H9 (cell line): ENCODE measurements at regions not wholly inside any gene's neighbourhood (a gene's known extent, or its start where the extent isn't known, plus 50 kb on each side); places are given as distances from the start of the nearest gene placed in this dataset.

ENCODE experiments used
- DNase-seq: peaks from one replicate; pipeline ENCODE4 v3.0.0-alpha.2; 2017
- H2AFZ ChIP-seq: one replicate; pipeline ENCODE4 v1.6.1; 2013; ENCODE audit warnings: mild to moderate bottlenecking, low read length, control low read depth, moderate library complexity
- H2AK5ac ChIP-seq: 2 replicates; pipeline ENCODE4 v1.6.1; 2013; ENCODE audit warnings: low read length, control low read depth, mixed read lengths; ENCODE audit not compliant: insufficient read length
- H2BK120ac ChIP-seq: one replicate; pipeline ENCODE4 v1.6.1; 2013; ENCODE audit warnings: low read depth, mild to moderate bottlenecking, low read length, control low read depth, inconsistent platforms; ENCODE audit not compliant: poor library complexity, severe bottlenecking
- H2BK12ac ChIP-seq: 2 replicates; pipeline ENCODE4 v1.6.1; 2013; ENCODE audit warnings: low read length, control low read depth, mixed read lengths, low read depth; ENCODE audit not compliant: insufficient read length
- H2BK15ac ChIP-seq: 2 replicates; pipeline ENCODE4 v1.6.1; 2013; ENCODE audit warnings: low read depth, low read length, control low read depth
- H2BK20ac ChIP-seq: one replicate; pipeline ENCODE4 v1.6.1; 2013; ENCODE audit warnings: low read depth, mild to moderate bottlenecking, low read length, control low read depth, inconsistent platforms; ENCODE audit not compliant: poor library complexity, severe bottlenecking
- H2BK5ac ChIP-seq: 2 replicates; pipeline ENCODE4 v1.6.1; 2013; ENCODE audit warnings: low read length, control low read depth, mixed read lengths; ENCODE audit not compliant: insufficient read length
- H3K14ac ChIP-seq: 2 replicates; pipeline ENCODE4 v1.6.1; 2013; ENCODE audit warnings: low read length, control low read depth; ENCODE audit not compliant: insufficient read depth
- H3K18ac ChIP-seq: 2 replicates; pipeline ENCODE4 v1.6.1; 2013; ENCODE audit warnings: low read depth, mild to moderate bottlenecking, mixed read lengths, low read length, control low read depth; ENCODE audit not compliant: insufficient read length
- H3K23ac ChIP-seq: 2 replicates; pipeline ENCODE4 v1.6.1; 2013; ENCODE audit warnings: low read length, control low read depth, mixed read lengths, low read depth; ENCODE audit not compliant: insufficient read length
- H3K23me2 ChIP-seq: 2 replicates; pipeline ENCODE4 v1.6.1; 2013; ENCODE audit warnings: low read depth, mild to moderate bottlenecking, mixed read lengths, low read length, control low read depth; ENCODE audit not compliant: insufficient read length, poor library complexity, severe bottlenecking
- H3K27ac ChIP-seq: 2 replicates; pipeline ENCODE4 v1.5.1; 2013; ENCODE audit warnings: low read length, control low read depth, mixed read lengths, low read depth; ENCODE audit not compliant: insufficient read length
- H3K27me3 ChIP-seq: 2 replicates; pipeline ENCODE4 v1.6.1; 2013; ENCODE audit warnings: low read length, control low read depth, inconsistent platforms; ENCODE audit not compliant: insufficient read depth
- H3K4ac ChIP-seq: 2 replicates; pipeline ENCODE4 v1.6.1; 2013; ENCODE audit warnings: low read depth, mild to moderate bottlenecking, control low read depth, inconsistent platforms, low read length, moderate library complexity
- H3K4me1 ChIP-seq: 2 replicates; pipeline ENCODE4 v1.6.1; 2013; ENCODE audit warnings: low read length, control low read depth, inconsistent platforms; ENCODE audit not compliant: insufficient read depth
- H3K4me2 ChIP-seq: 2 replicates; pipeline ENCODE4 v1.6.1; 2013; ENCODE audit warnings: low read length, control low read depth, mixed read lengths; ENCODE audit not compliant: insufficient read length, insufficient read depth
- H3K56ac ChIP-seq: 2 replicates; pipeline ENCODE4 v1.6.1; 2013; ENCODE audit warnings: low read depth, mild to moderate bottlenecking, mixed read lengths, low read length, control low read depth; ENCODE audit not compliant: insufficient read length
- H3K79me1 ChIP-seq: 2 replicates; pipeline ENCODE4 v1.6.1; 2013; ENCODE audit warnings: low read depth, mild to moderate bottlenecking, moderate library complexity, low read length, control low read depth, inconsistent platforms; ENCODE audit not compliant: insufficient read depth, poor library complexity, severe bottlenecking
- H3K79me2 ChIP-seq: 2 replicates; pipeline ENCODE4 v1.6.1; 2013; ENCODE audit warnings: low read length, control low read depth, inconsistent platforms; ENCODE audit not compliant: insufficient read depth
- H3K9ac ChIP-seq: 2 replicates; pipeline ENCODE4 v1.6.1; 2013; ENCODE audit warnings: low read length, control low read depth, mixed read lengths; ENCODE audit not compliant: insufficient read length; ENCODE audit errors: extremely low read depth
- H3K9me3 ChIP-seq: one replicate; pipeline ENCODE4 v1.6.1; 2013; ENCODE audit warnings: low read depth, low read length, inconsistent platforms; ENCODE audit not compliant: control insufficient read depth
- H3T11ph ChIP-seq: one replicate; pipeline ENCODE4 v1.6.1; 2013; ENCODE audit warnings: mild to moderate bottlenecking, low read length, control low read depth, inconsistent platforms
- H4K20me1 ChIP-seq: one replicate; pipeline ENCODE4 v1.6.1; 2013; ENCODE audit not compliant: control insufficient read depth, insufficient read length, insufficient read depth
- H4K5ac ChIP-seq: 2 replicates; pipeline ENCODE4 v1.6.1; 2013; ENCODE audit warnings: low read depth, mild to moderate bottlenecking, mixed read lengths, low read length, control low read depth; ENCODE audit not compliant: insufficient read length
- H4K8ac ChIP-seq: replicated peaks from 2 replicates; pipeline ENCODE4 v1.6.1; 2013; ENCODE audit warnings: low read length, control low read depth, mixed read lengths, low read depth; ENCODE audit not compliant: insufficient read length
- H4K91ac ChIP-seq: 2 replicates; pipeline ENCODE4 v1.6.1; 2013; ENCODE audit warnings: low read depth, mild to moderate bottlenecking, moderate library complexity, mixed read lengths, low read length, control low read depth; ENCODE audit not compliant: insufficient read length
- H3K27ac Mint-ChIP-seq, 3 experiments: 2 replicates in 2 of 3; 3 replicates in 1 of 3; pipeline ENCODE4 v1.8.0; 2020 to 2021; ENCODE audit warnings: mixed read lengths in 3 of 3, mild to moderate bottlenecking in 1 of 3, moderate library complexity in 1 of 3
- H3K27me3 Mint-ChIP-seq: 2 replicates; pipeline ENCODE4 v1.8.0; 2021; ENCODE audit warnings: low read depth, mild to moderate bottlenecking, moderate library complexity, mixed read lengths
- H3K36me3 Mint-ChIP-seq, 3 experiments: 2 replicates in 2 of 3; 3 replicates in 1 of 3; pipeline ENCODE4 v1.8.0; 2020 to 2021; ENCODE audit warnings: low read depth in 3 of 3, mixed read lengths in 3 of 3; ENCODE audit not compliant: insufficient read depth in 1 of 3
- H3K4me1 Mint-ChIP-seq, 2 experiments: 2 replicates each; pipeline ENCODE4 v1.8.0; 2020; ENCODE audit warnings: mixed read lengths in 2 of 2
- H3K4me3 Mint-ChIP-seq, 2 experiments: 2 replicates in 1 of 2; 3 replicates in 1 of 2; pipeline ENCODE4 v1.8.0; 2020 to 2021; ENCODE audit warnings: mild to moderate bottlenecking in 2 of 2, mixed read lengths in 2 of 2, moderate library complexity in 1 of 2
- H3K9me3 Mint-ChIP-seq, 2 experiments: 2 replicates in 1 of 2; 3 replicates in 1 of 2; pipeline ENCODE4 v1.8.0; 2020; ENCODE audit warnings: mild to moderate bottlenecking in 2 of 2, mixed read lengths in 2 of 2, moderate library complexity in 1 of 2
- WGBS: extraction: QIAGEN DNeasy Blood & Tissue Kit; methylation state at CpG from one replicate; pipeline ENCODE4 v1.1.7; 2013; ENCODE audit warnings: missing lambda C conversion rate, low lambda C conversion rate, mixed read lengths; ENCODE audit not compliant: insufficient read length; ENCODE audit errors: extremely low coverage; 5-methylcytosine and 5-hydroxymethylcytosine counted together
- TF ChIP-seq, protein P1 (sequence below): fragments of 200-600 bp; sonication (generic); conservative IDR thresholded peaks from 3 replicates; pipeline ENCODE4 v1.8.0; 2021; ENCODE audit warnings: antibody characterized with exemption, mild to moderate bottlenecking

DNA sequence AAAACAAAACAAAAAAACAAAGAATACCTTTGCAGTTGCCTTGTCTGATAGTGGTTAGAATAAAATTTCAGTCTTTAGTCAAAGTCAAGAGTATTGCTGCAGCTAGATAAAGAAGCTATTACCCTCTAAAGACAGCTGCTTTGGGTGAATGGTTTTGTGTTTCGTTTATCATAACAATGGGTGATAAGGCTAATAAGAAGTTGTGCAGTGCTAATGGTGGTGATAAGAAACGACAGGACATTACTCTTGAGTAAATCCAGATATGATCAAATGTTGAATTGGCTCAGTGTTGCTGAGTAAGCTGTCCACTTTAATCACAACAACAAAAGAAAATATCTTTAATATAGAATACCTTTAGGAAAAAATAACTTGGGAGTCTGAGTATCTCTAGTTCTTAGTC lies 1825.3 kb downstream of the SLITRK5 start:
- no peaks in the 10 kb centered on the region for H3K27me3 ChIP-seq
- Mint-ChIP-seq H3K27ac (no peak overlapping the region), H3K9me3 (peaks cover 11 to 13% of the 10 kb centered on the region in 2 experiments), H3K4me1 (peaks cover 3% of the 10 kb centered on the region in 2 experiments; a peak in 3 of 4 replicates), H3K4me3 (no peak overlapping the region), H3K27me3 (peaks cover 2% of the 10 kb centered on the region), H3K36me3 (peaks cover 0 to 16% (median 9%) of the 10 kb centered on the region in 3 experiments; a peak in 5 of 7 replicates)
- no peak overlapping the region for H3K56ac ChIP-seq
- no peak overlapping the region for H2BK120ac ChIP-seq
- no peak overlapping the region for H3K18ac ChIP-seq
- no CpG with 5 or more reads among the region's 2 CpGs for WGBS
- H3K23ac ChIP-seq = no peak overlapping the region
- TF ChIP-seq, protein P1, sequence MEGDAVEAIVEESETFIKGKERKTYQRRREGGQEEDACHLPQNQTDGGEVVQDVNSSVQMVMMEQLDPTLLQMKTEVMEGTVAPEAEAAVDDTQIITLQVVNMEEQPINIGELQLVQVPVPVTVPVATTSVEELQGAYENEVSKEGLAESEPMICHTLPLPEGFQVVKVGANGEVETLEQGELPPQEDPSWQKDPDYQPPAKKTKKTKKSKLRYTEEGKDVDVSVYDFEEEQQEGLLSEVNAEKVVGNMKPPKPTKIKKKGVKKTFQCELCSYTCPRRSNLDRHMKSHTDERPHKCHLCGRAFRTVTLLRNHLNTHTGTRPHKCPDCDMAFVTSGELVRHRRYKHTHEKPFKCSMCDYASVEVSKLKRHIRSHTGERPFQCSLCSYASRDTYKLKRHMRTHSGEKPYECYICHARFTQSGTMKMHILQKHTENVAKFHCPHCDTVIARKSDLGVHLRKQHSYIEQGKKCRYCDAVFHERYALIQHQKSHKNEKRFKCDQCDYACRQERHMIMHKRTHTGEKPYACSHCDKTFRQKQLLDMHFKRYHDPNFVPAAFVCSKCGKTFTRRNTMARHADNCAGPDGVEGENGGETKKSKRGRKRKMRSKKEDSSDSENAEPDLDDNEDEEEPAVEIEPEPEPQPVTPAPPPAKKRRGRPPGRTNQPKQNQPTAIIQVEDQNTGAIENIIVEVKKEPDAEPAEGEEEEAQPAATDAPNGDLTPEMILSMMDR = no peak
- H3K79me1 ChIP-seq = no peaks in the 10 kb centered on the region
- H2AFZ ChIP-seq = no peak overlapping the region
- no peak overlapping the region for H2BK5ac ChIP-seq
- DNase-seq = no peak
- no peak overlapping the region for H4K5ac ChIP-seq
- no peak overlapping the region for H3K14ac ChIP-seq
- no peaks in the 10 kb centered on the region for H3K4me1 ChIP-seq
- no peaks in the 10 kb centered on the region for H4K20me1 ChIP-seq
- H4K8ac ChIP-seq = no peak overlapping the region
- H3K4ac ChIP-seq = no peak overlapping the region
- no peaks in the 10 kb centered on the region for H3K23me2 ChIP-seq
- no peak overlapping the region for H3T11ph ChIP-seq
- H4K91ac ChIP-seq = no peak overlapping the region
- H3K9me3 ChIP-seq = no peaks in the 10 kb centered on the region
- H3K9ac ChIP-seq = no peak overlapping the region
- H3K79me2 ChIP-seq = no peaks in the 10 kb centered on the region
- no peak overlapping the region for H2BK20ac ChIP-seq
- no peak overlapping the region for H2BK15ac ChIP-seq
- no peak overlapping the region for H2AK5ac ChIP-seq
- H2BK12ac ChIP-seq = no peak overlapping the region
- H3K4me2 ChIP-seq = no peak overlapping the region
- H3K27ac ChIP-seq = no peak overlapping the region
